Left ventricle myocardium superior (tissue), 1 donor: ENCODE measurements at regions not wholly inside any gene's neighbourhood (a gene's known extent, or its start where the extent isn't known, plus 50 kb on each side); places are given as distances from the start of the nearest gene placed in this dataset.

Experiments
- ATAC-seq: fragments of 200-7000 bp; cut with Tn5 transposase; one replicate; pipeline ENCODE4 v1.9.1; 2020; ENCODE audit warnings: mild to moderate bottlenecking, moderate library complexity
- DNase-seq: peaks from one replicate; pipeline ENCODE4 v3.0.0-alpha.2; 2020
- intact Hi-C: fragments of 100-400 bp; cut with micrococcal nuclease; formaldehyde crosslinking; loops from one replicate; pipeline ENCODE4 v1.11.0; 2022
- donor health status: DM: no; HTN: yes; CAD: no; lungs with severe emphysema.

- DNase-seq: no peak
- intact Hi-C loops: no loop called here
- ATAC-seq: no peak
Observed at GRCh38 chr22:34992672-34993071, 73.3 kb upstream of the ISX start.

GRCh38 chr22:34993548-34993947 is 72.4 kb upstream of the ISX start:
- intact Hi-C loops: no loop called here
- DNase-seq (no peak), ATAC-seq (no peak)

GRCh38 chr22:34997633-34998299 is 68.2 kb upstream of the ISX start:
- intact Hi-C loops: no loop called here
- DNase-seq (no peak), ATAC-seq (no peak)

GRCh38 chr22:34998921-34999320 is 67.0 kb upstream of the ISX start:
- ATAC-seq (no peak), DNase-seq (no peak)
- intact Hi-C loops: no loop called here

GRCh38 chr22:35008213-35008612 is 57.7 kb upstream of the ISX start:
- intact Hi-C loops: no loop called here
- no peak for DNase-seq
- ATAC-seq: no peak

- DNase-seq (no peak), ATAC-seq (no peak)
- intact Hi-C loops: no loop called here
Observed at GRCh38 chr22:35010543-35010942, 55.4 kb upstream of the ISX start.

GRCh38 chr22:35014812-35015211 is 51.1 kb upstream of the ISX start:
- ATAC-seq (no peak), DNase-seq (no peak)
- intact Hi-C loops: no loop called here
